HL-60 (cell line): ENCODE measurements at regions not wholly inside any gene's neighbourhood (a gene's known extent, or its start where the extent isn't known, plus 50 kb on each side); places are given as distances from the start of the nearest gene placed in this dataset.

ENCODE experiments used
- DNase-seq, 2 experiments: peaks; one replicate each; pipeline ENCODE4 v3.0.0-alpha.2; 2010 to 2020; ENCODE audit warnings: low read depth in 1 of 2, low spot score in 1 of 2
- H3K27ac ChIP-seq: fragments of 250-450 bp; sonication (Bioruptor Pico); replicated peaks from 2 replicates; pipeline ENCODE4 v1.5.1; 2020; ENCODE audit warnings: mild to moderate bottlenecking, moderate library complexity
- H3K27me3 ChIP-seq: fragments of 250-450 bp; sonication (Bioruptor Pico); 2 replicates; pipeline ENCODE4 v1.5.1; 2021; ENCODE audit warnings: mild to moderate bottlenecking, moderate library complexity; ENCODE audit not compliant: insufficient read depth, poor library complexity, severe bottlenecking
- H3K4me3 ChIP-seq: replicated peaks from 2 replicates; pipeline ENCODE4 v1.5.1; 2011; ENCODE audit warnings: mild to moderate bottlenecking, control low read depth, low read length; ENCODE audit not compliant: insufficient read depth
- GABPA ChIP-seq: IDR thresholded peaks from 2 replicates; pipeline ENCODE4 v1.6.1; 2012; ENCODE audit warnings: low read depth
- POLR2AphosphoS5 ChIP-seq: IDR thresholded peaks from 2 replicates; pipeline ENCODE4 v1.6.1; 2012; ENCODE audit warnings: low read depth
- SPI1 ChIP-seq: IDR thresholded peaks from 2 replicates; pipeline ENCODE4 v1.6.1; 2012; ENCODE audit warnings: low read depth, mild to moderate bottlenecking, borderline replicate concordance
- TF ChIP-seq, protein P1 (sequence below): IDR thresholded peaks from one replicate; pipeline ENCODE4 v1.5.1; 2011; ENCODE audit warnings: low read length, control low read depth, inconsistent platforms; ENCODE audit not compliant: insufficient read depth
- TF ChIP-seq, protein P2 (sequence below): IDR thresholded peaks from 2 replicates; pipeline ENCODE4 v1.6.1; 2012; ENCODE audit warnings: low read depth; ENCODE audit not compliant: insufficient replicate concordance

DNA sequence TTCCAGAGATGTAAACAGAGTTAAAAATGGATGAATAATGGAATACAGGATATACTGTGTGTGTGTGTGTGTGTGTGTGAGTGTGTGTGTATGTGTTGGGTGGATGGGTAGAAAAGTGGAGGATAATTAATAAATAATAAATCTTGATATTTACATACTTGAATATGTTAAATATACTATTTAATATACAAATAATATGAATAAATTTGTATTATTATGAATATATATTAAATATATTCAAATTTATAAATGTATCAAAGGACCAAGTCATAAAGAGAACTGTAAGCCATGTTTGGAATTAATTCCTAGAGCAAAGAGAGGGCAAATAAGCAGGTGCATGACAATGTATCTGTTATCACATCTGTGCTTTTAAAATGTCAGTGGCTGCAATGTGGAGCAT is 225.3 kb downstream of the ALG10B start:
- DNase-seq, result no peak
- Histone ChIP-seq H3K27ac (no peak overlapping the region), H3K4me3 (no peak overlapping the region), H3K27me3 (no peaks in the 10 kb centered on the region)
- no peak for TF ChIP-seq POLR2AphosphoS5

DNA sequence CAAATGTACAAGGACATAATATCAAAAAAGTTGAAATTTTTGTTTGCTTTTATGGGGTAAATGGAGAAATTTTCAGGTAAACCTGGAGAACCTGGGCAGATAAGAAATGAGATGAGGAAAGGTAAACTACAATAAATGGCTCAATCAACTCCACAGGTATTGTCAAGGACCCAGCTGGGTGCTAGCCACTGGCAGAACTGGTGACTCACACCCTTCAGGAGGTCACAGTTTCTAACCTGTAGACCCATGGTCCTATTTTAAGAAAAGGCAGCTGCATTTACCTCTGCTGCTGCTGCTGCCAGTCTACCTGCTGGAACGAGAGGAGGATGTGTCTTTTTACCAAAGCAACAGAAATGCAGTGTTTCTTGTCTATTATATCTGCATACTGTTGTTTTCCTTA is 226.6 kb downstream of the ALG10B start:
- DNase-seq, result no peak
- Histone ChIP-seq H3K27ac (no peak overlapping the region), H3K4me3 (no peak overlapping the region), H3K27me3 (no peaks in the 10 kb centered on the region)
- TF ChIP-seq, protein P1, sequence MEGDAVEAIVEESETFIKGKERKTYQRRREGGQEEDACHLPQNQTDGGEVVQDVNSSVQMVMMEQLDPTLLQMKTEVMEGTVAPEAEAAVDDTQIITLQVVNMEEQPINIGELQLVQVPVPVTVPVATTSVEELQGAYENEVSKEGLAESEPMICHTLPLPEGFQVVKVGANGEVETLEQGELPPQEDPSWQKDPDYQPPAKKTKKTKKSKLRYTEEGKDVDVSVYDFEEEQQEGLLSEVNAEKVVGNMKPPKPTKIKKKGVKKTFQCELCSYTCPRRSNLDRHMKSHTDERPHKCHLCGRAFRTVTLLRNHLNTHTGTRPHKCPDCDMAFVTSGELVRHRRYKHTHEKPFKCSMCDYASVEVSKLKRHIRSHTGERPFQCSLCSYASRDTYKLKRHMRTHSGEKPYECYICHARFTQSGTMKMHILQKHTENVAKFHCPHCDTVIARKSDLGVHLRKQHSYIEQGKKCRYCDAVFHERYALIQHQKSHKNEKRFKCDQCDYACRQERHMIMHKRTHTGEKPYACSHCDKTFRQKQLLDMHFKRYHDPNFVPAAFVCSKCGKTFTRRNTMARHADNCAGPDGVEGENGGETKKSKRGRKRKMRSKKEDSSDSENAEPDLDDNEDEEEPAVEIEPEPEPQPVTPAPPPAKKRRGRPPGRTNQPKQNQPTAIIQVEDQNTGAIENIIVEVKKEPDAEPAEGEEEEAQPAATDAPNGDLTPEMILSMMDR, result no peak
- TF ChIP-seq GABPA (no peak), POLR2AphosphoS5 (no peak), SPI1 (no peak)
- TF ChIP-seq, protein P2, sequence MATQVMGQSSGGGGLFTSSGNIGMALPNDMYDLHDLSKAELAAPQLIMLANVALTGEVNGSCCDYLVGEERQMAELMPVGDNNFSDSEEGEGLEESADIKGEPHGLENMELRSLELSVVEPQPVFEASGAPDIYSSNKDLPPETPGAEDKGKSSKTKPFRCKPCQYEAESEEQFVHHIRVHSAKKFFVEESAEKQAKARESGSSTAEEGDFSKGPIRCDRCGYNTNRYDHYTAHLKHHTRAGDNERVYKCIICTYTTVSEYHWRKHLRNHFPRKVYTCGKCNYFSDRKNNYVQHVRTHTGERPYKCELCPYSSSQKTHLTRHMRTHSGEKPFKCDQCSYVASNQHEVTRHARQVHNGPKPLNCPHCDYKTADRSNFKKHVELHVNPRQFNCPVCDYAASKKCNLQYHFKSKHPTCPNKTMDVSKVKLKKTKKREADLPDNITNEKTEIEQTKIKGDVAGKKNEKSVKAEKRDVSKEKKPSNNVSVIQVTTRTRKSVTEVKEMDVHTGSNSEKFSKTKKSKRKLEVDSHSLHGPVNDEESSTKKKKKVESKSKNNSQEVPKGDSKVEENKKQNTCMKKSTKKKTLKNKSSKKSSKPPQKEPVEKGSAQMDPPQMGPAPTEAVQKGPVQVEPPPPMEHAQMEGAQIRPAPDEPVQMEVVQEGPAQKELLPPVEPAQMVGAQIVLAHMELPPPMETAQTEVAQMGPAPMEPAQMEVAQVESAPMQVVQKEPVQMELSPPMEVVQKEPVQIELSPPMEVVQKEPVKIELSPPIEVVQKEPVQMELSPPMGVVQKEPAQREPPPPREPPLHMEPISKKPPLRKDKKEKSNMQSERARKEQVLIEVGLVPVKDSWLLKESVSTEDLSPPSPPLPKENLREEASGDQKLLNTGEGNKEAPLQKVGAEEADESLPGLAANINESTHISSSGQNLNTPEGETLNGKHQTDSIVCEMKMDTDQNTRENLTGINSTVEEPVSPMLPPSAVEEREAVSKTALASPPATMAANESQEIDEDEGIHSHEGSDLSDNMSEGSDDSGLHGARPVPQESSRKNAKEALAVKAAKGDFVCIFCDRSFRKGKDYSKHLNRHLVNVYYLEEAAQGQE, result no peak

DNA sequence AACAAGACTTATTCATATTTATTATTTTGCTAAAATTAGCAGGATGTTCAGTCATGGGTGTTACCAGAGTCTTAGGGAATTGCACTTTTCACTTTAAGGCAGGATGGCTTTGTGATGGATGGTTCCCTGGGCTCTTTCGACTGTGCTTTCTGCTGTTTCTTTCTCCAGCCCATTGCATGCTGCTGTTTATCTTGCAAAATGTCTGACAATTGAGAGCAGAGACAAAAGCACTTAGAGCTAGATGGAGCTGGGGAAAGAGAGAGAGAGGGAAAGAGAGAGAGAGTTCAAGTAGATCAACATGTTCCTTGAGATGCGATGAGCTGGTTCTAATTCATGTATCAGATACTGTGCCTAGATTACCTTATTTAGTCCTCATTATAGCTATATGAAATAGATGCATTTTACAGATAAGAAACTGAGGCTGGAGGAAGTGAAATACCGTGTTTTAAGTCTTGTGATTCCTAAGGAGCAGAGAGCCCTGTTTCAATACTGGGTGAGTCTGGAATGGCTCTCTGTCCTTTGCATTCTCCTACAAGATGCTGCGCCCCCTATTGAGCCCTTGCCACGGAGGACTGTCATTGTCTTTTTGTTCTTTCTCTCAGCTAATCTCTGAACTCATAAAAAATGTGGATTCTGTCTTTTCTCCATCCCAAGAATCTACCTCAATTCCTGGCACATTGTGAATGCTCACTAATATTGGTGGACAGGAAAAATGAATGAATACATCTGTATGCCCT is 227.9 kb downstream of the ALG10B start:
- DNase-seq, result no peak
- H3K4me3 ChIP-seq, result no peak overlapping the region
- no peak overlapping the region for H3K27ac ChIP-seq
- TF ChIP-seq, protein P2, result no peak
- TF ChIP-seq, protein P1, result no peak
- no peak for TF ChIP-seq SPI1
- no peak for TF ChIP-seq GABPA
- TF ChIP-seq POLR2AphosphoS5, result no peak
- no peaks in the 10 kb centered on the region for H3K27me3 ChIP-seq

DNA sequence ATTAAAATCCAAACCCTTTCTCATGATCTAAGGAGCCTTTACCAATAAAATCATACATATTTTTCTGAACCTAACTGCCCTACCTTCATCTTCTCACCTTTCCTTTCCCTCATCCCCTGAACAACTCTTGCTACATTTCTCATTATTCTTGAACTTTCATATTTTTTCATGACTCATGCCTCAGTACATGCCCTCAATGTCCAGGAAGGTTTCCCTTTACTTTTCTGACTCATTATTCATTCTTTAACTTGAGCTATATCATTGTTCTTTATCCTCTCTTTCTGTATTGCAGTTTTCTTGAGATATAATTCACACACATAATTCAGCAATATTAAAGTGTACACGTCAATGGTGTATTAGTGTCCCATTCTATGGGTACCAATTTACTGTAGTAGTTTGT is 231.0 kb downstream of the ALG10B start:
- no peak for TF ChIP-seq SPI1
- no peak for TF ChIP-seq GABPA
- TF ChIP-seq POLR2AphosphoS5, result no peak
- TF ChIP-seq, protein P2, result no peak
- TF ChIP-seq, protein P1, result no peak
- H3K27ac ChIP-seq, result no peak overlapping the region
- H3K27me3 ChIP-seq, result no peaks in the 10 kb centered on the region
- DNase-seq, result no peak
- no peak overlapping the region for H3K4me3 ChIP-seq
